Activated T-cell treated with anti-CD3 and anti-CD28 coated beads, Interleukin-2, amount 50 U/mL, for 48 hours (primary cell): ENCODE measurements at regions not wholly inside any gene's neighbourhood (a gene's known extent, or its start where the extent isn't known, plus 50 kb on each side); places are given as distances from the start of the nearest gene placed in this dataset.
"Not testable (repeated sequence)": the region's sequence is repeated elsewhere in the genome, so short reads cannot be mapped to it uniquely, and the experiment has no call there.

Experiments used
- DNase-seq, 2 experiments: peaks; one replicate each; pipeline ENCODE4 v3.0.0-alpha.2; 2020

- DNase-seq = not testable (repeated sequence)
These were observed 1025.7 kb downstream of the NCAM2 start for GRCh38 chr21:22023896-22024295.

GRCh38 chr21:22044431-22044830 lies 1046.2 kb downstream of the NCAM2 start:
- DNase-seq = no peak

GRCh38 chr21:22046576-22046975 lies 1048.4 kb downstream of the NCAM2 start:
- no peak for DNase-seq

- no peak for DNase-seq
These were observed 1058.7 kb downstream of the NCAM2 start for GRCh38 chr21:22056904-22057303.

- no peak for DNase-seq
These were observed 1064.4 kb downstream of the NCAM2 start for GRCh38 chr21:22062472-22063139.

- DNase-seq = no peak
These were observed 1064.9 kb downstream of the NCAM2 start for GRCh38 chr21:22063140-22063539.

GRCh38 chr21:22076471-22076870 lies 1078.3 kb downstream of the NCAM2 start:
- DNase-seq = no peak

- no peak for DNase-seq
These were observed 1085.7 kb downstream of the NCAM2 start for GRCh38 chr21:22083899-22084298.

GRCh38 chr21:22096314-22096713 lies 1098.1 kb downstream of the NCAM2 start:
- no peak for DNase-seq

GRCh38 chr21:22106720-22107410 lies 1108.7 kb downstream of the NCAM2 start:
- DNase-seq = no peak

GRCh38 chr21:22115746-22116145 lies 1117.5 kb downstream of the NCAM2 start:
- no peak for DNase-seq

GRCh38 chr21:22120616-22121266 lies 1122.5 kb downstream of the NCAM2 start:
- DNase-seq = no peak

GRCh38 chr21:22125581-22125980 lies 1127.4 kb downstream of the NCAM2 start:
- DNase-seq = no peak

GRCh38 chr21:22128671-22129070 lies 1130.5 kb downstream of the NCAM2 start:
- no peak for DNase-seq

- DNase-seq = no peak
These were observed 1134.3 kb downstream of the NCAM2 start for GRCh38 chr21:22132358-22133071.

- no peak for DNase-seq
These were observed 1138.5 kb downstream of the NCAM2 start for GRCh38 chr21:22136740-22137139.

GRCh38 chr21:22138297-22139016 lies 1140.2 kb downstream of the NCAM2 start:
- no peak for DNase-seq

- DNase-seq = no peak
These were observed 1147.3 kb downstream of the NCAM2 start for GRCh38 chr21:22145545-22145944.

- no peak for DNase-seq
These were observed 1156.5 kb downstream of the NCAM2 start for GRCh38 chr21:22154579-22155274.

- DNase-seq = no peak
These were observed 1166.7 kb downstream of the NCAM2 start for GRCh38 chr21:22164912-22165311.

- no peak for DNase-seq
These were observed 1176.5 kb downstream of the NCAM2 start for GRCh38 chr21:22174746-22175145.

- no peak for DNase-seq
These were observed 1191.1 kb downstream of the NCAM2 start for GRCh38 chr21:22189278-22189677.
